Astrocyte (in vitro differentiated cells and primary cell): ENCODE measurements at regions not wholly inside any gene's neighbourhood (a gene's known extent, or its start where the extent isn't known, plus 50 kb on each side); places are given as distances from the start of the nearest gene placed in this dataset.
A peak's percentile ranks its signal among the peaks of the same experiment; 100 is the strongest.

ENCODE experiments used
- DNase-seq: peaks from one replicate; pipeline ENCODE4 v3.0.0-alpha.2; 2010; ENCODE audit warnings: low read depth
- FAIRE-seq: peaks from 2 replicates; lab custom pipeline; 2011; peaks lifted over from hg19 to GRCh38; lab: Jason Lieb, UNC
- H2AFZ ChIP-seq: 2 replicates; pipeline ENCODE4 v1.6.0; 2012; ENCODE audit warnings: low read depth, low read length, inconsistent platforms
- H3K27ac ChIP-seq: 2 replicates; pipeline ENCODE4 v1.5.1; 2011; ENCODE audit warnings: low read depth, low read length, inconsistent platforms
- H3K27me3 ChIP-seq: 2 replicates; pipeline ENCODE4 v1.6.0; 2011; ENCODE audit warnings: low read length, inconsistent platforms; ENCODE audit not compliant: insufficient read depth
- H3K36me3 ChIP-seq: 2 replicates; pipeline ENCODE4 v1.5.1; 2011; ENCODE audit warnings: low read length, inconsistent platforms; ENCODE audit not compliant: insufficient read depth
- H3K4me1 ChIP-seq: 2 replicates; pipeline ENCODE4 v1.5.1; 2011; ENCODE audit warnings: low read length, inconsistent platforms; ENCODE audit not compliant: insufficient read depth
- H3K4me2 ChIP-seq: 2 replicates; pipeline ENCODE4 v1.6.0; 2012; ENCODE audit warnings: low read length, inconsistent platforms
- H3K4me3 ChIP-seq: 2 replicates; pipeline ENCODE4 v1.5.1; 2011; ENCODE audit warnings: low read depth, mild to moderate bottlenecking, low read length, inconsistent platforms; ENCODE audit not compliant: insufficient read depth
- H3K79me2 ChIP-seq: 2 replicates; pipeline ENCODE4 v1.6.0; 2012; ENCODE audit warnings: mild to moderate bottlenecking, low read length, inconsistent platforms; ENCODE audit not compliant: insufficient read depth
- H3K9ac ChIP-seq: 2 replicates; pipeline ENCODE4 v1.6.0; 2012; ENCODE audit warnings: mild to moderate bottlenecking, low read length, inconsistent platforms
- H3K9me3 ChIP-seq: 2 replicates; pipeline ENCODE4 v1.5.1; 2012; ENCODE audit warnings: low read depth, mild to moderate bottlenecking, low read length, inconsistent platforms; ENCODE audit not compliant: insufficient read depth
- H4K20me1 ChIP-seq: 2 replicates; pipeline ENCODE4 v1.6.0; 2012; ENCODE audit warnings: low read length, inconsistent platforms; ENCODE audit not compliant: insufficient read depth
- H3K27ac Mint-ChIP-seq: one replicate; pipeline ENCODE4 v1.8.0; 2021; ENCODE audit warnings: mild to moderate bottlenecking, mixed read lengths; ENCODE audit not compliant: unreplicated experiment
- H3K27me3 Mint-ChIP-seq: one replicate; pipeline ENCODE4 v1.8.0; 2021; ENCODE audit warnings: low read depth, mixed read lengths; ENCODE audit not compliant: unreplicated experiment
- H3K36me3 Mint-ChIP-seq: one replicate; pipeline ENCODE4 v1.8.0; 2021; ENCODE audit warnings: low read depth, mixed read lengths; ENCODE audit not compliant: unreplicated experiment
- H3K4me1 Mint-ChIP-seq: one replicate; pipeline ENCODE4 v1.8.0; 2021; ENCODE audit warnings: low read depth, mixed read lengths; ENCODE audit not compliant: unreplicated experiment
- H3K4me3 Mint-ChIP-seq: one replicate; pipeline ENCODE4 v1.8.0; 2021; ENCODE audit warnings: mild to moderate bottlenecking, moderate library complexity, mixed read lengths; ENCODE audit not compliant: unreplicated experiment
- H3K9me3 Mint-ChIP-seq: one replicate; pipeline ENCODE4 v1.8.0; 2021; ENCODE audit warnings: mild to moderate bottlenecking, mixed read lengths; ENCODE audit not compliant: unreplicated experiment
- CTCF ChIP-seq: IDR thresholded peaks from 2 replicates; pipeline ENCODE4 v1.5.1; 2011; ENCODE audit warnings: low read depth, mild to moderate bottlenecking, inconsistent platforms, low read length, moderate library complexity; ENCODE audit not compliant: insufficient read depth
- EZH2 ChIP-seq: IDR thresholded peaks from 2 replicates; pipeline ENCODE4 v1.6.1; 2012; ENCODE audit warnings: mild to moderate bottlenecking, low read length, inconsistent platforms; ENCODE audit not compliant: insufficient read depth

- peaks cover 2% of the 10 kb centered on the region for H3K9me3 ChIP-seq
- H3K9me3 Mint-ChIP-seq: peaks cover 6% of the 10 kb centered on the region
These were observed 229.1 kb upstream of the C11orf87 start for GRCh38 chr11:109192864-109193263.

GRCh38 chr11:109193880-109194279 is 228.1 kb upstream of the C11orf87 start:
- H3K4me3 Mint-ChIP-seq: no peak overlapping the region
- Histone ChIP-seq H3K79me2 (no peaks in the 10 kb centered on the region), H3K27me3 (no peaks in the 10 kb centered on the region), H3K9me3 (peaks cover 2% of the 10 kb centered on the region), H3K4me2 (no peak overlapping the region), H3K27ac (no peak overlapping the region), H4K20me1 (no peaks in the 10 kb centered on the region), H3K4me3 (no peak overlapping the region), H3K4me1 (peaks cover 8% of the 10 kb centered on the region), H3K9ac (no peak overlapping the region), H2AFZ (no peak overlapping the region), H3K36me3 (no peaks in the 10 kb centered on the region)
- H3K4me1 Mint-ChIP-seq: peaks cover 11% of the 10 kb centered on the region
- DNase-seq (no peak), FAIRE-seq (no peak)
- no peaks in the 10 kb centered on the region for H3K27me3 Mint-ChIP-seq
- no peak for TF ChIP-seq EZH2
- TF ChIP-seq CTCF: no peak
- no peak overlapping the region for H3K27ac Mint-ChIP-seq
- no peaks in the 10 kb centered on the region for H3K36me3 Mint-ChIP-seq
- peaks cover 6% of the 10 kb centered on the region for H3K9me3 Mint-ChIP-seq

More at GRCh38 chr11:109192864-109193263, 229.1 kb upstream of the C11orf87 start:
- no peak for FAIRE-seq
- H3K4me1 Mint-ChIP-seq: peaks cover 7% of the 10 kb centered on the region
- Histone ChIP-seq H3K4me2 (no peak overlapping the region), H2AFZ (no peak overlapping the region), H3K9ac (no peak overlapping the region), H3K79me2 (no peaks in the 10 kb centered on the region), H3K4me1 (peaks cover 6% of the 10 kb centered on the region), H3K36me3 (no peaks in the 10 kb centered on the region), H3K4me3 (no peak overlapping the region), H4K20me1 (no peaks in the 10 kb centered on the region), H3K27me3 (no peaks in the 10 kb centered on the region), H3K27ac (no peak overlapping the region)
- no peaks in the 10 kb centered on the region for H3K36me3 Mint-ChIP-seq
- H3K27me3 Mint-ChIP-seq: no peaks in the 10 kb centered on the region
- TF ChIP-seq CTCF (no peak), EZH2 (no peak)
- no peak overlapping the region for H3K27ac Mint-ChIP-seq
- DNase-seq: no peak
- no peak overlapping the region for H3K4me3 Mint-ChIP-seq

DNA sequence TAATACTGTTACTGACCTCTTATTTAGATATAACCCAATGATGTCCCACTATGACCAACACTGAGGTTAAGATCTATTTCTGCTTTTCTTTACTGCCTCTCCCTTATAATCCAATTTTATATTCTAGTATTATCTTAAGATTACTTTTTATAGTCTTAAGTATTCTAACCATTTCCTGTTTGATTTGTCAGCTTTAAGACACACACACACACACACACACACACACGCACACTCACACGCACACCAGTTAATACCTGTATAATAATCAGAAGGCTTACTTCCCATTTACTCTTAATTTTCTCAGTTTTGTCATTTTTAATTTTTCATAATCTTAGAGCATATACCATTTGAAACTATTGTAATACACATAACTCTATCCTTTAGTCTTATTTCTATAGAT is 226.0 kb upstream of the C11orf87 start:
- Histone ChIP-seq H2AFZ (no peak overlapping the region), H4K20me1 (no peaks in the 10 kb centered on the region), H3K4me3 (no peak overlapping the region), H3K36me3 (no peaks in the 10 kb centered on the region), H3K9ac (no peak overlapping the region), H3K79me2 (no peaks in the 10 kb centered on the region), H3K4me1 (peaks cover 8% of the 10 kb centered on the region), H3K27me3 (no peaks in the 10 kb centered on the region), H3K4me2 (no peak overlapping the region), H3K27ac (no peak overlapping the region), H3K9me3 (peaks cover 2% of the 10 kb centered on the region)
- TF ChIP-seq CTCF (no peak), EZH2 (no peak)
- no peak overlapping the region for H3K27ac Mint-ChIP-seq
- no peaks in the 10 kb centered on the region for H3K27me3 Mint-ChIP-seq
- FAIRE-seq (no peak), DNase-seq (peak; percentile 54)
- H3K36me3 Mint-ChIP-seq: no peaks in the 10 kb centered on the region
- H3K4me3 Mint-ChIP-seq: no peak overlapping the region
- H3K4me1 Mint-ChIP-seq: peaks cover 11% of the 10 kb centered on the region
- peaks cover 3% of the 10 kb centered on the region for H3K9me3 Mint-ChIP-seq
